ENCODE measurements at regions not wholly inside any gene's neighbourhood (a gene's known extent, or its start where the extent isn't known, plus 50 kb on each side); places are given as distances from the start of the nearest gene placed in this dataset.

GRCh38 chr3:5341610-5342009 is 154.1 kb downstream of the EDEM1 start:
- no peak overlapping the region for H3K4me3 ChIP-seq
- no peak for ATAC-seq (ENCODE audit: low FRiP score in 2 of 2)
- 54 to 78% methylated on average over 7 of the region's 7 CpGs for WGBS, 2 donors
- DNase-seq, result no peak
- no peak for TF ChIP-seq POLR2AphosphoS5 (IDR thresholded peaks at IDR 0.05)
- peaks cover 0 to 8% (median 0%) of the 10 kb centered on the region in 4 donors for H3K4me1 ChIP-seq
- no peaks in the 10 kb centered on the region for H3K36me3 ChIP-seq
- H3K27ac ChIP-seq, result no peak overlapping the region
- H3K27me3 ChIP-seq, result no peaks in the 10 kb centered on the region
- no peaks in the 10 kb centered on the region for H3K9me3 ChIP-seq

- DNase-seq, result no peak
- Histone ChIP-seq H3K9me3 (no peaks in the 10 kb centered on the region), H3K27ac (no peak overlapping the region), H3K4me1 (peaks cover 0 to 8% (median 2%) of the 10 kb centered on the region in 4 donors), H3K36me3 (no peaks in the 10 kb centered on the region), H3K4me3 (no peak overlapping the region), H3K27me3 (no peaks in the 10 kb centered on the region)
- 45 to 48% methylated on average over 2 of the region's 2 CpGs for WGBS, 2 donors
- ATAC-seq (ENCODE audit: low FRiP score in 2 of 2), result no peak
- TF ChIP-seq CTCF (IDR thresholded peaks at IDR 0.05), result no peak
These were observed 156.0 kb downstream of the EDEM1 start for GRCh38 chr3:5343459-5343858.

GRCh38 chr3:5344707-5345106 is 157.2 kb downstream of the EDEM1 start:
- Histone ChIP-seq H3K4me3 (no peak overlapping the region), H3K27me3 (no peaks in the 10 kb centered on the region), H3K27ac (no peak overlapping the region), H3K36me3 (no peaks in the 10 kb centered on the region), H3K9me3 (no peaks in the 10 kb centered on the region), H3K4me1 (peaks cover 0 to 8% (median 2%) of the 10 kb centered on the region in 4 donors)
- 95 to 100% methylated on average over 1 of the region's 1 CpG for WGBS, 2 donors
- TF ChIP-seq POLR2AphosphoS5 (IDR thresholded peaks at IDR 0.05) (no peak), EP300 (IDR thresholded peaks at IDR 0.05) (no peak), POLR2A (IDR thresholded peaks at IDR 0.05) (no peak), CTCF (IDR thresholded peaks at IDR 0.05) (no peak)
- DNase-seq (no peak), ATAC-seq (ENCODE audit: low FRiP score in 2 of 2) (no peak)

GRCh38 chr3:5347486-5347885 is 160.0 kb downstream of the EDEM1 start:
- Histone ChIP-seq H3K9me3 (no peaks in the 10 kb centered on the region), H3K36me3 (no peaks in the 10 kb centered on the region), H3K4me3 (no peak overlapping the region), H3K4me1 (peaks cover 0 to 8% (median 2%) of the 10 kb centered on the region in 4 donors), H3K27ac (no peak overlapping the region), H3K27me3 (no peaks in the 10 kb centered on the region)
- DNase-seq, result no peak
- TF ChIP-seq POLR2A (IDR thresholded peaks at IDR 0.05) (no peak), POLR2AphosphoS5 (IDR thresholded peaks at IDR 0.05) (no peak), EP300 (IDR thresholded peaks at IDR 0.05) (no peak), CTCF (IDR thresholded peaks at IDR 0.05) (no peak)
- no peak for ATAC-seq (ENCODE audit: low FRiP score in 2 of 2)

GRCh38 chr3:5348229-5348902 is 160.9 kb downstream of the EDEM1 start:
- Histone ChIP-seq H3K4me1 (peaks cover 0 to 8% (median 2%) of the 10 kb centered on the region in 4 donors), H3K9me3 (no peaks in the 10 kb centered on the region), H3K27ac (no peak overlapping the region), H3K4me3 (no peak overlapping the region), H3K36me3 (no peaks in the 10 kb centered on the region), H3K27me3 (no peaks in the 10 kb centered on the region)
- WGBS, 2 donors, result 81 to 88% methylated on average over 5 of the region's 5 CpGs
- ATAC-seq (ENCODE audit: low FRiP score in 2 of 2) (no peak), DNase-seq (no peak)
- TF ChIP-seq POLR2AphosphoS5 (IDR thresholded peaks at IDR 0.05) (no peak), CTCF (IDR thresholded peaks at IDR 0.05) (no peak), POLR2A (IDR thresholded peaks at IDR 0.05) (no peak), EP300 (IDR thresholded peaks at IDR 0.05) (no peak)
